LHCN-M2 (cell line): ENCODE measurements at regions not wholly inside any gene's neighbourhood (a gene's known extent, or its start where the extent isn't known, plus 50 kb on each side); places are given as distances from the start of the nearest gene placed in this dataset.
"Not testable (repeated sequence)": the region's sequence is repeated elsewhere in the genome, so short reads cannot be mapped to it uniquely, and the experiment has no call there.

Source experiments
- DNase-seq: peaks from one replicate; pipeline ENCODE4 v3.0.0-alpha.2; 2012; ENCODE audit warnings: low read depth

DNA sequence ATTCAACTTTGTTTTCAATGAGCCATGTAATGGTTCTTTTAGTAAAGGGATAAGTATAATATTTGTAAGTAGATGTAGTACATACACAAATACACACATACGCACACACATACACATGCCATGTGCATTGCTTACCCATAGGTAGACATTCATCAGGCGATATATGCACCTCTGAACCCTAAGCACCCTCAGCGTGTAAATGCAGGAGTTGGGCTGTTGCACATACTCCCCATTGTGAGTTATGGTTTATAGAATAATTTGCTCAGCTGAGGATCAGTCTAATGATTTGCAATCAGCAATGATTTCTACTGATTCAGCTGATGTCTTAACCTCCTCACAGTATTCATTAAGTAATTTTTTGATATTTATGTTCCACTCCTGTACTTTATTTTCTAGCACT lies 217.6 kb upstream of the ETAA1 start:
- DNase-seq: no peak

- DNase-seq: no peak
These were observed 216.3 kb upstream of the ETAA1 start for GRCh38 chr2:67180841-67181240.

- no peak for DNase-seq
These were observed 214.2 kb upstream of the ETAA1 start for GRCh38 chr2:67182884-67183283.

GRCh38 chr2:67186326-67186725 lies 210.8 kb upstream of the ETAA1 start:
- no peak for DNase-seq

DNA sequence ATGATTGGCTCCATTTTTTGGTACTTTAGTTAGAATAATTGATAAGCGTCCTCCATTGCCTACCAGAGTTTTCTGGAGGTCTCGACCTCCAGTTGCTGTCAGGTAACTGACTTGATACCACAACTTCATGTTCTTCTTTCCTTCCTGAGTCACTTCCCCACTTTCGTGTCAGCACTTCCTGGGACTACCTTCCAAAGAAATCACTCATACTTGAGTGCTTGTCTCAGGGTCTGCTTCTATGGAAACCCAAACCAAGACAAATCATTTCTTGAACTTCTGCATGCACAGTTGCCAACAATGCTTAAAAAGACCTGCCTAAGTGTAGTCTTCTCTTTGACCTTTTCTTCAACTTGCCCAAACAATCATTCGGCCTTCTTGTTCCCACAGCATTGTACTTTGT lies 210.3 kb upstream of the ETAA1 start:
- no peak for DNase-seq

- not testable (repeated sequence) for DNase-seq
These were observed 201.8 kb upstream of the ETAA1 start for GRCh38 chr2:67195327-67195726.

GRCh38 chr2:67201521-67201920 lies 195.6 kb upstream of the ETAA1 start:
- no peak for DNase-seq

DNA sequence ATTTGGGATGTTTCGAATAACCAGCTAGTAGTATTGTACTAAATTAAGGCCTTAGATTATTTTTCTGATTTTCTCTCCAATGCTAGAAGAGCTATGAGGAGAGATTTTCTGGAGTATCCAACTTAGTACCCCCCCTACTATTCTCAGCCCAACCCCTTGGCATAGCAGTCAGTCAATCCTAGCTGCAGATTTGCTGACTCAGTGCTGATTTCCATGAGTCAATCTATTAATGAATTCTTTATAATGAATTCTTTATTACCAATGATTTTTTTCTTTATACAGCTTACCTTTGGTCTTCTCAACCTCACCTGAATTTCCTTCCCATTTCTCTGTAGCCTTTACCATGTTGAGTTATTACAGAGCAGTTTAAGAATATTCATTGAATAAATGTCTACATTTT lies 192.8 kb upstream of the ETAA1 start:
- no peak for DNase-seq

DNA sequence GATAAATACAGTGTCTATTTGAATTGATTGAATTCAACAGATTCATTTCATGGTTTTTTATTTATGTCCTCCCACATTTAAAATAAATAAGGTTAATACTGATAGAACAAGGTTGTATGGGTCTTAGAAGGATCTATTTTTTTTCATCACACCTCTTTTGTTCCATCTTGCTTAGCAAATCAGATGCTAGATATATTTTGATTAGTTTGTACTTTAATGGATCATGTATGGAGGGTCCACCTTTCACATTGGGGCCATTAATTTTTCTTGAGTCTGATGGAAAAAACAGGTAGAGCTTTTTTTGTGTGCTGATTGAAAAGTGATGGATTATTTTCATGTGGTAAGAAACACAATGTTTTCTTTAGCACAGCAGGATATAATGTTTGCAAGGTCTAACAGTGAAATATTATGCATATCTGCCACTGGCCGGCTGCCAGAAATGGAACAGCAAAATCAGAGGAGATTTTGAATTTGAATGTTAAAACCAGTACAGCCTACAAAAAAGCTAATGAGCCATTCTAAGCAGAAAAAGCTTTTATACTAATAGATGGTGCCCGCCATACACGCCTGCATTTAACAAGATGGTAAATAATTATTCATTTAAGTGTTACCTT lies 188.1 kb upstream of the ETAA1 start:
- peak; percentile 2 for DNase-seq

DNA sequence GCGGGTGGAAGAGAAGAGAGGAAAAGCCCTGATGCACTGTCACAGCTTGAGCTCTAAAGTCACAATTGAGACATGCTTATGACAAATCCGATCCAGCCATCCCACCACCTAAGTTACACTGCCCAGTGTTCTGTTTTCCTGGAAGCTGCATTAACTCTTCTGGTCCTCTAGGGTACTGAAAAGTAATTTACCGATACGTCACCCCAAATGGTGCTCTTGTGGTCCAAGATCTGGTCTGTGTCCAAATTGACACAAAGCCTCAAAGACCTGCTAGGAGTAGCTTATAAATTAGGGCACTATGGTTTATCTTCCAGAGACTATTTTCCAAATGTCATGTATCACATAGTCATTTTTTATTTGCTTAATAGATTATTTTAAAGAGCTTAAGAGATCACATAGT lies 186.7 kb upstream of the ETAA1 start:
- peak; percentile 1 for DNase-seq

DNA sequence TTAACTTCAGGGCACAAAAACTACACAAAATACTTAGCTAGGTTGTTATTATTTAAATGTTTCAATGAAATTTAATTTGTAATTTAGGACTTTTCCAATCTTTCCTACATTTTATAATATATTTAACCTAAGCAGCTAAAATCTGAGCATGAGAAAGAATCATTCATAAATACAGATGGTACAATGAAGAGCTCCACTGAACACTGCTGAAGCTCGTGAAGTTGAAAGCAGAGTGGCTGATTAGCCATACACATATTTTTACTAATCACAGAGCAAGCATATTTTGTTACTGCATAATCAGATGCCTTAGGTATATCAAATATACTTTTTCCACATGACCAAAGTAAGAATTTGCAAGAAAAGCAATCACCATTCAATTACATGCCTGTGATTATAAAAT lies 184.9 kb upstream of the ETAA1 start:
- DNase-seq: no peak

- no peak for DNase-seq
These were observed 183.9 kb upstream of the ETAA1 start for GRCh38 chr2:67213270-67213670.

- DNase-seq: no peak
These were observed 183.3 kb upstream of the ETAA1 start for GRCh38 chr2:67213677-67214402.

GRCh38 chr2:67214585-67215185 lies 182.4 kb upstream of the ETAA1 start:
- no peak for DNase-seq

GRCh38 chr2:67215214-67216055 lies 181.7 kb upstream of the ETAA1 start:
- DNase-seq: peak; percentile 31

- DNase-seq: no peak
These were observed 181.0 kb upstream of the ETAA1 start for GRCh38 chr2:67216103-67216502.

DNA sequence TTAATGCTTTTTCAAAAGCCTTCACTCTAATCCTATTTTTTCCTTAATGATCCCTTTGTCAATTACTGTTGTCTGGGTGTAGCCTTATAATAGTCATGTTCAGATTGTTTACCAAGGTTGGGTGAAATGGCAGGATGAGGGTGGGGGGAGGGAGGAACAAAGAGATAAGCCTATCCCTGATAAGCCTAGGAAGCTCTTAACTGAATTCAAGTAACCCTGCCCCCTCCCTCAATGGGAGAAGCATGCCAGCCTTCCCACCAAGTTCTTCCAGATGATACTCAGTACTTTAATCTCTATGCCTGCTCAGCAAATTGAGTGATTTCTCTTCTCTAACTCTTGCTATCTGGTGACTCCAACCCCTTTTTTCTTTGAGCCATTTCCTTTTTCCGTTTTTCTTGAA lies 180.3 kb upstream of the ETAA1 start:
- no peak for DNase-seq

DNA sequence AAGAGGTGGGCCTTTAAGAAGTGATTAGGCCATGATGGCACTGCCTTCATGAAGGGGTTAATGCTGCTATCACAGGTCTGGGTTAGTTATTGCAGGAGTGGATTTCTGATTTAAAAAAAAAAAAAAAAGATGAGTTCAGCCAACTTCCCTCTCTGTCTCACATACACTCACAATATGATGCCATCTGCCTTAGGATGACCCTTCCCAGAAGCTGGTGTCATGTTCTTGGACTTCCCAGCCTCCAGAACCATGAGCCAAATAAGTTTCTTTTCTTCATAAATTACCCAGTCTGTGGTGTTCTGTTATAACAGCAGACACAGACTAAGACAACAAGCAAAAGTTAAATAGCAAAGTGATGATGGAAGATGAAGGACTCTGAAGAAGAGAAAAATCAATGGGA lies 179.7 kb upstream of the ETAA1 start:
- no peak for DNase-seq

DNA sequence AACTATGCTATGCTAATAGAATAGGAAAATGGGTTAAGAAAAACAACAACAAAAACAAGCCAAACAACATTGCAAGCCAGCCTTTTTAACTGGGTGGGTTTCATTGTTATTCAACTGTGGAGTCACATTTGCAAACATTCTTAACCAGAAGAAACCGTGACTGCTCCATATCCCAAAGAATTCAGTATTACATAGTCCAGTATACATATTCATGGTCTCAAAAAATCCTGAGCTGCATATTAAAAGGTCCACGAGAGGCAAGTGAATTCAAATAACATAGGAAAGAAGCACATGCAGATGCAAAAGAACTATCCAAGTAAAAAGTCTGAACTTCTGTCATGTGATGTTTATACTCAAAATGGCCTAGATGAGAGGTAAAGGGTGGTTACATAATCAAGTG lies 179.1 kb upstream of the ETAA1 start:
- no peak for DNase-seq

DNA sequence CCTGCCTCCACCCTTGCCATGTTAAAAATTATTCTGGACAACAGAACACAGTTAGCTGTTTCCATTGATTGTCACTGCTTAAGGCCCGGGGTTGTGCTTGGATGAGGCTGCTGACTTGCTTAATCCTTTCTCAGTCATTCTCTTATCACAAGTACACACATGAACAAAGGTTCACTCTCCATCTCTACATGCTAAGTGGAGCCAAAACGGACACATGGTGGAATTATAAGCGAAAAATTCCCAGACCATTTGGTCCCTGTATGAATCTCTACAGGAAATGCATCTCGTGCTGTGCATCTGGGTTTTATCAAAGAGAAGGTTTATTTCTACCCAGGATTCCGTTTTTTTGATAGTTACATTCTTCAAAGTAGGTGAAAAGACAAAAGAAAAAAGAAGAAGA lies 177.5 kb upstream of the ETAA1 start:
- no peak for DNase-seq

DNA sequence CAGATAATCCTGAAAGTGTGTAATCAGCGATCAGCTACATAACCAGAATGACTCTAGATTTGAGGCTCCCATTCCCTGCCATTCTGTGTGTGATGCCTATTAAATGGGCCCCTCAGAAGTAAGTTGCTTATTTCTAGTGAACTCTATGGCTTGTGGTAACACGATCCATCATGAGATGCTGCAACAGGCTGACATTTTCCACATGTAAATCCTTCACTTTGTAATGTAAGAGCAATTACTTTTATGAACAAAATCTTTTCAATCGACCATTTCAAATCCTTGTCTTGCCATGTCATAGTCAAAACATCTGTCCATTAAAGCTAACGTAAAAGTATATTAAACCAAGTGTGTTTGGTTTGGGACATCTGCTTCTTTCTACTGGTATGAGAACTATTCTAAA lies 175.9 kb upstream of the ETAA1 start:
- DNase-seq: no peak

GRCh38 chr2:67225287-67225973 lies 171.7 kb upstream of the ETAA1 start:
- DNase-seq: no peak
